ENCODE measurements at regions not wholly inside any gene's neighbourhood (a gene's known extent, or its start where the extent isn't known, plus 50 kb on each side); places are given as distances from the start of the nearest gene placed in this dataset.

GRCh38 chrX:155766321-155766720, 114.8 kb upstream of the VAMP7 start:
- no peak for TF ChIP-seq EZH2 (IDR thresholded peaks at IDR 0.05; ENCODE audit: borderline replicate concordance)
- TF ChIP-seq CTCF (IDR thresholded peaks at IDR 0.05; ENCODE audit: poor library complexity), result no peak
- no peak for TF ChIP-seq EZH2phosphoT487 (IDR thresholded peaks at IDR 0.05; ENCODE audit: low read depth, severe bottlenecking, unreplicated experiment)

All from hepatocyte (in vitro differentiated cells).